Spleen (tissue), 7 donors: ENCODE measurements at regions not wholly inside any gene's neighbourhood (a gene's known extent, or its start where the extent isn't known, plus 50 kb on each side); places are given as distances from the start of the nearest gene placed in this dataset.

Experiments used
- POLR2A ChIP-seq, 3 donors: fragments of 450-650 bp; IDR thresholded peaks; one replicate each; pipeline ENCODE4 v1.5.1; 2017; ENCODE audit warnings: antibody characterized with exemption in 3 of 3, mild to moderate bottlenecking in 1 of 3
- TF ChIP-seq, protein P1 (sequence below), 11 experiments: fragments of 200-600 bp in 7 of 11; fragments of 450-650 bp in 4 of 11; sonication (generic) in 4 of 11; IDR thresholded peaks in 8 of 11; conservative IDR thresholded peaks in 3 of 11; 1 replicate in 7 of 11; 2 replicates in 4 of 11; pipeline versions ENCODE4 v1.4.0 to v1.8.0; 2016 to 2021; ENCODE audit warnings: antibody characterized with exemption in 11 of 11, inconsistent platforms in 4 of 11, mild to moderate bottlenecking in 1 of 11
- donor health status: DM: no; HTN: no; CAD: no; lungs with moderate emphysema.
- donor health status: DM: no; HTN: no; CAD: no.
- donor health status: DM: no; HTN: no; CAD: no.

DNA sequence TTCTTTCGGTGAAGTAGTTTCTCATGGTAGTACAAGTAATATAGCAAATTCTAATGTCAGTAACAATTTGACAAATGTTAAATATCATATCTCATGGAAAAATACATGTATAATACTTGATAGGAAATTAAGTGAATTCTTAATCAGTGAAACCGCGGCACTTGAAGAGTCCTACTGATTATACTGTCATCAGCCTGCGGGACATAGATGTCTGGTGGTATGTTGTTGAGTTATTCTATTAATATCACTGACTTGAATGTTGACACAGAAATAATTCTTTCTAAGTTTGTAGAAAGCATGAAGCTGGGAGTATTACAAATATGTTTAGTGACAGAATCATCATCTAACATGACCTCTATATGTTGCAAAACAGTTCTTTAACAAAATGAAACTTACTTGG is 479.8 kb upstream of the IMPG1 start:
- TF ChIP-seq POLR2A (IDR thresholded peaks at IDR 0.05), result no peak
- TF ChIP-seq, protein P1, sequence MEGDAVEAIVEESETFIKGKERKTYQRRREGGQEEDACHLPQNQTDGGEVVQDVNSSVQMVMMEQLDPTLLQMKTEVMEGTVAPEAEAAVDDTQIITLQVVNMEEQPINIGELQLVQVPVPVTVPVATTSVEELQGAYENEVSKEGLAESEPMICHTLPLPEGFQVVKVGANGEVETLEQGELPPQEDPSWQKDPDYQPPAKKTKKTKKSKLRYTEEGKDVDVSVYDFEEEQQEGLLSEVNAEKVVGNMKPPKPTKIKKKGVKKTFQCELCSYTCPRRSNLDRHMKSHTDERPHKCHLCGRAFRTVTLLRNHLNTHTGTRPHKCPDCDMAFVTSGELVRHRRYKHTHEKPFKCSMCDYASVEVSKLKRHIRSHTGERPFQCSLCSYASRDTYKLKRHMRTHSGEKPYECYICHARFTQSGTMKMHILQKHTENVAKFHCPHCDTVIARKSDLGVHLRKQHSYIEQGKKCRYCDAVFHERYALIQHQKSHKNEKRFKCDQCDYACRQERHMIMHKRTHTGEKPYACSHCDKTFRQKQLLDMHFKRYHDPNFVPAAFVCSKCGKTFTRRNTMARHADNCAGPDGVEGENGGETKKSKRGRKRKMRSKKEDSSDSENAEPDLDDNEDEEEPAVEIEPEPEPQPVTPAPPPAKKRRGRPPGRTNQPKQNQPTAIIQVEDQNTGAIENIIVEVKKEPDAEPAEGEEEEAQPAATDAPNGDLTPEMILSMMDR (IDR thresholded peaks at IDR 0.05 in 8 of 11, conservative IDR thresholded peaks at IDR 0.05 in 3 of 11), result no peak
